ENCODE measurements at regions not wholly inside any gene's neighbourhood (a gene's known extent, or its start where the extent isn't known, plus 50 kb on each side); places are given as distances from the start of the nearest gene placed in this dataset.
"Not testable (repeated sequence)": the region's sequence is repeated elsewhere in the genome, so short reads cannot be mapped to it uniquely, and the experiment has no call there.

DNA sequence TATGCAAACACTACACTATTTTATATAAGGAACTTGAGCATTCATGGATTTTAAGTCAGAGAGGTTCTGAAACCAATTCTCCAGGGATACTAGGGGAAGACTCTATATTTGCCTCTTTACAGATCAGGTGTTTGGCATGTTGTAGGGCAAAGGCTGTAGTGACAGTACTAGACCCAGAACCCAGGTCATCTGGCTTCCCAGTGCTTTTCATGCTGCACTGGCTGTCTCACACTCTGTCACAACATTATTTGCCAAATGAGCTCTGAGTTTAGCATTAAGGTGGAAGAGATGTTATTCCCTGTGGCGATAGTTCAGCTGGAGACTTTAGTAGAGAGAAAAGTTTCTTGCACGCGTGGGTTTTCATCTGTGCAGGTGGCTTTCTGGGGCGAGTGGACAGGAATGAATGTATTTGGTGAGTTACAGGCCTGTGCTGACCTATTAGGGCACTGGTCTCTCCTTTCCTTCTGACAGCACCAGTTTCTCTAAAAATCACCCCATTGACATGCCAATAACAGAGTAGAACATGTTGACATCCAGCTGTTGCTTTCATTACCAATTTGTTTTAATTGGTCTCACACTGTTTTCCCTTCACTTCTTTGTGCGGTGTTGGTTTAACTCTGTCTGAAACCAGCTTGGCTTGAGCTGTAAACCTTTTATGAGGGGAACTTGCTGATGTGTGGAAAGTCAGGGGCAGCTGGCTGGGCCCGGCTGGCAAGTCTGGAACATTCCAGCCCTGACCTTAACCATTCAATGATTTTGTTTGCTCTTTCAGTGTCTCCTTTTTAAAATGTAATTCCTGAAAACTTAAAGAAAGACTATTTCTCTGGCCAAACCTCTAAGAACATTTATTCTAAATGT is 643.0 kb upstream of the FAM98A start:
- no peak for DNase-seq

DNA sequence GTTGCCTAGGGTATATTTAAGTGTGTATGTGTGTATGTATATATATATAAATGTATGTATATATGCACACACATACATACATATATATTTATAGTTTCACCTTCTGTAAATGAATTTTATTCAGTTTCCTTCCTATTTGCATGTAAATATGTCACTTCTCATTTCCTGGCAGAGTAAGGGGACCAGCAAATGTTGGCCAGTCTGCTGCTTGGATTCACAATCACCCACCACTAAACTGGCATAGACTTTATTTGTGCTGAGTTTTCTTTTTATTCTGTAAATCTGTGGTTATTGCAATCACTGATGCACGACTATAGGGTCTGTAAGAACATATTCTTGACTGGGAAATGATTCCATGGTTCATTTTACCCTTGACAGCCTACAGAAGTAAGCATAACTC is 640.4 kb upstream of the FAM98A start:
- no peak for DNase-seq

GRCh38 chr2:34234823-34235222 is 635.7 kb upstream of the FAM98A start:
- no peak for DNase-seq

GRCh38 chr2:34229998-34230397 is 630.9 kb upstream of the FAM98A start:
- DNase-seq: no peak

GRCh38 chr2:34215174-34215573 is 616.1 kb upstream of the FAM98A start:
- DNase-seq: no peak

- not testable (repeated sequence) for DNase-seq
Measured at GRCh38 chr2:34210382-34210781, 611.3 kb upstream of the FAM98A start.

GRCh38 chr2:34204560-34204959 is 605.5 kb upstream of the FAM98A start:
- no peak for DNase-seq

DNA sequence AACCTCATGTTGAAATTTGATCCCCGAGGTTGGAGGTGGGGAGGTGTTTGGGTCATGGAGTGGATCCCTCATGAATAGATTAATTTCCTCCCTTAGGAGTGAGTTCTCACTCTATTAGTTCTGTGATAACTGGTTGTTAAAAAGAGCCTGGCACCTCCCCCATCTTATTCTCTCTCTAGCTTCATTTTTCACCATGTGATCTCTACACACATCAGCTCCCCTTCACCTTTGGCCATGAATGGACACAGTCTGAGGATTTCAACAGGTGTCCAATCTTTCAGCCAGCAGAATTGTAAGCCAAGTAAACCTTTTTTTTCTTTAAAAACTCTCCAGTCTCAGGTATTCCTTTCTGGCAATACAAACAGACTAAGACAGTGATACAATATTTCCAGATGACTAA is 602.0 kb upstream of the FAM98A start:
- no peak for DNase-seq

DNA sequence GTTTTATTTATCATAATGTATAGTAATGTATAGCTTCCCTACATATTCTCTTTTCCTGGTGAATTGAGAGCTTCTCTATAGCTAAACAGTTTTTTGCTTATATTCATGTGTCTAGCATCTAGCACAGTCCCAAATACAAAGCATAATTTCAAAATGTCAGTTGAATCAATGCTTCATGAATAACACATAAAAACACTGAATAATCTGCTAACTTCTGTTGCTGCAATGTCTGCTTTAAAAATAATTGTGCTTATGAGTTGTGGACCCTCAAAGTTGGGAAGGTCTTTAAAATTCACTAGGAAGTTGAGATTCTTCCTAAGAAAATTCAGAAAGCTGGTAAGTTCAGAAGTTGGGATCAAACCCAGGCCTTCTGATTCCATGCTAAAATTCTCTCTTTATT is 600.9 kb upstream of the FAM98A start:
- DNase-seq: no peak

DNA sequence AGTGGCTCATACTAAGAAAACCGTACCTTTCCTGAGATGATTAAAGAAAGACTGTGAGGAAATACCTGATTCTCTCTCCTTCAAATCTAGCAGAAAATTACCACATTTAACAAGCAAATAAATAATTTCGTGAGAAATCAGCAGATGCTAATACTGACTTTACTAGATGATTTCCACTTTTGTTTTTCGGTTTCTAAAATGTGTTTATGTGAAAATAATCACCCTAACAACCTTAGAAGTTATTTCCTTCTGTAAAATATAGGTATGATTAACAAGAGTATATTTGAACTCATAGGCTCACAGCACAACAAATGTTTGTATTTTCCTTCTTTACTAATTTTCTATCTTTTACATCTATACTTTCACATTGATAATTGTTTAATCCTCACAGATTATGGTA is 594.1 kb upstream of the FAM98A start:
- DNase-seq: no peak

DNA sequence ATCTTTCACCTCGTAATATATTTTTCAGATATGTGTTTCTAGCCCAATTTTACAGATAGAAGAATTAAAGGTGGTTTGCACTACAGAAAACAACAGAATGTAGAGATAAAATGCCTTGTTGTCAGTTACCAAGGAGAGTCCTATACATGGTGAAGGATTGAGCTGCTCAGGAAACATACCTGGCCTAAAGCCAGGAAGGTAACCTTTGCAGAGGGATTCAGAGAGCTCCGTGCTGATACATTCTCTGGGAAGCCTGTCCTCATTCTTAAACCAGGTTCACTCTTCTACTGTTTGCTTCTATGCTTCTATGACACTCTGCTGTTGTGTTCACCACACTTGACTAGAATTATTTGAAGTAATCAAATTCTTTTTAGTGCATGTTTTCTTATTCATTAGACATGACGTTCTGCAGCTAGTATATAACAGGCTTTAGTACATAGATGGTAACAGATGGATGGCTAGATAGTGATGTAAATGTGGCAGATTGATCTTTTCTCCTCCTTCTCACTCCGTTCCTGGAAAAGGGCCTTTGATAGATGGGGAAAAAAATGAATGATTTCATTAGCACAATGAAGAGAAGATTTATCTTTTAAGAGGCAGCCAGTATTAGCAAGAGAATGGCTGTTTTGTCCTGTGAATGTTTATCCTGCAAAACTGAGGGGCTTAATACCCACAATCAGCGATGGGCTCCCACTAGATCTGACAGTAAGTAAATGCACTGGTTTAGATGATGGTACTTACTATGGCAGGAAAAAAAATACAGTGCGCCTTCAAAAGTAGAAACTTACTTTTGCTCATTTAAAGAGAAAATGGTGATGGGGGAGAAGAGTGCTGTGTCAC is 589.6 kb upstream of the FAM98A start:
- DNase-seq: no peak

DNA sequence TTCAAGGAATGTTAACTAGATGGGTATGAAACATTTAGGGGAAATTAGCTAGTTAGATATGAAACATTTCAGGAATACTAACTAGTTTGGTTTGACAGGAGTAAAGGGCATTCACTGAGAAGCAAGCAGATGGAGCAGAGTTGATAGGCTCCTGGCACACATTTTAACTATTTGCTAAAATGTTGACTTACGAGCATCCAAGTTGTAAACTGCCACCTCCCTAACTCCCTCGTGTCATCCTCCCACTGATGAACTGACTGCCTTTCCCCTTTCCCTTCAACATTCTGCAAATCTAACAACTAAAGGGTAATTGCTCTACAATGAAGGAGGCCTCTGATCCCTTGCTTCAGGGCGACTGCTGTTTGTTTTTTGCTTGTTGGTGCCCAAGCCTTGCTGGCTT is 580.4 kb upstream of the FAM98A start:
- no peak for DNase-seq

DNA sequence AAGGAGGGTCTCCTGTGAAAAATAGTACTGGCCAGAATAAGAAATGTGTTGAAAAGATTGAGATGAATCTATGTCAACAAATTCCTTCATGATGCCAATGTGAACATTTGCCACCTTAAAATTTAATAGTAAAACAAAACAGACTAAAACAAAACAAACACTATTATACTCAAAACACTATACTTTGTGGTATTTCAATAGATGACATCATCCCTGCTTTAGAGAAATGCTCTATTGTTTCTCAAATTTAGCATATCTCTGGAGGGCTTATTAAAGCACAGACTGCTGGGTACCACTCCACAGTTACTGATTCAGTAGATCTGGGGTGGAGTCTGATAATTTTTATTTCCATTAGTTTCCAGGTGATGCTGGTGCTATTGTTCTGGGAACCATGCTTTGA is 579.4 kb upstream of the FAM98A start:
- no peak for DNase-seq

- no peak for DNase-seq
Measured at GRCh38 chr2:34176693-34177092, 577.6 kb upstream of the FAM98A start.

DNA sequence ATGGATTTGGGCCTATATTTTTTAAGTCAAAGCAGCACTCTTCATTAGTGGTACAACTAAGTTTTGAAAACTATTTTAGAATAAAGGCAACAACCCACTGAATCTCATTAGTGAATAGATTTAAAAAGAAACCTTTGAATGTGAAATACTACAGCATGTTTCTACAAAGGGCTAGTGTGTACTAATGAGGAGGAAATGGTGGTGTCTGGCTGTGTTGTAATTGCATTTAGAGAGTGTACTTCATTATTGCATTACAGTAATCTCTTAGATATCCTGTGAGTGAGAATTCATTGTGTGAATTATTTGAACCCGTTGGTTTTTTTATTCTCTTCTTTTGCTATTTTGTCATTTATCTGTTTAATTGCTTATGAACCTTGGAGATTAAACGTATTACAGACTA is 575.4 kb upstream of the FAM98A start:
- DNase-seq: no peak

- no peak for DNase-seq
Measured at GRCh38 chr2:34162231-34162630, 563.1 kb upstream of the FAM98A start.

GRCh38 chr2:34161549-34161948 is 562.5 kb upstream of the FAM98A start:
- DNase-seq: no peak

- no peak for DNase-seq
Measured at GRCh38 chr2:34159901-34160300, 560.8 kb upstream of the FAM98A start.

- DNase-seq: no peak
Measured at GRCh38 chr2:34153484-34153883, 554.4 kb upstream of the FAM98A start.

GRCh38 chr2:34147780-34148179 is 548.7 kb upstream of the FAM98A start:
- DNase-seq: no peak

GRCh38 chr2:34143149-34143548 is 544.0 kb upstream of the FAM98A start:
- no peak for DNase-seq

DNA sequence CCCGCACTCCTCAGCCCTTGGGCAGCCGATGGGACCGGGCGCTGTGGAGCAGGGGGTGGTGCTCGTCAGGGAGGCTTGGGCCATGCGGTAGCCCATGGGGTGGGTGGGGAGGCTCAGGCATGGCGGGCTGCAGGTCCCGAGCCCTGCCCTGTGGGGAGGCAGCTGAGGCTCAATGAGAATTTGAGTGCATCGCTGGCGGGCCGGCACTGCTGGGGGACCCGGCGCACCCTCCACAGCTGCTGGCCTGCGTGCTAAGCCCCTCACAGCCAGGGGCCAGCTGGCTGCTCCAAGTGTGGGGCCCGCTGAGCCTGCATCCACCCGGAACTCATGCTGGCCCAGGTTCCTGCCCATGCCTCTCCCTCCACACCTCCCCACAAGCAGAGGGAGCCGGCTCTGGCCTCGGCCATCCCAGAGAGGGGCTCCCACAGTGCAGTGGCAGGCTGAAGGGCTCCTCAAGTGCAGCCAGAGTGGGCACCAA is 543.5 kb upstream of the FAM98A start:
- DNase-seq: not testable (repeated sequence)

DNA sequence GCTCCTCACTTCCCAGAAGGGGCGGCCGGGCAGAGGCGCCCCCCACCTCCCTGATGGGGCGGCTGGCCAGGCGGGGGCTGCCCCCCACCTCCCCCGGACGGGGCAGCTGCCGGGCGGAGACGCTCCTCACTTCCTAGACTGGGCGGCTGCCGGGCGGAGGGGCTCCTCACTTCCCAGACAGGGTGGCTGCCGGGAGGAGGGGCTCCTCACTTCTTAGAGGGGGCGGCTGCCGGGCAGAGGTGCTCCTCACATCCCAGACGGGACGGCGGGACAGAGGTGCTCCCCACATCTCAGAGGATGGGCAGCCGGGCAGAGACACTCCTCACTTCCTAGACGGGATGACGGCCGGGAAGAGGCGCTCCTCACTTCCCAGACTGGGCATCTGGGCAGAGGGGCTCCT is 534.0 kb upstream of the FAM98A start:
- not testable (repeated sequence) for DNase-seq

- DNase-seq: no peak
Measured at GRCh38 chr2:34126279-34126678, 527.2 kb upstream of the FAM98A start.

Measured in 8988T (cell line).